OCI-LY7 (cell line): ENCODE measurements at regions not wholly inside any gene's neighbourhood (a gene's known extent, or its start where the extent isn't known, plus 50 kb on each side); places are given as distances from the start of the nearest gene placed in this dataset.

Source experiments
- BruUV-seq: library from RNA; stranded (reverse); fragments of 400-500 nt; replicated peaks from 2 replicates; lab custom pipeline; 2021; lab: Mats Ljungman, UMichigan
- CTCF ChIA-PET: fragments of 300-600 bp; sonication (Branson Sonifier 250); formaldehyde crosslinking; loops from one replicate; lab custom pipeline; 2022; ENCODE audit warnings: antibody characterized with exemption; ENCODE audit not compliant: unreplicated experiment; lab: Charles Lee
- POLR2A ChIA-PET: fragments of 300-600 bp; sonication (Branson Sonifier 250); formaldehyde crosslinking; loops from one replicate; lab custom pipeline; 2022; ENCODE audit warnings: antibody characterized with exemption; lab: Charles Lee
- DNase-seq: peaks from one replicate; pipeline ENCODE4 v3.0.0-alpha.2; 2015; ENCODE audit warnings: low spot score
- H2AFZ ChIP-seq: fragments of 200-600 bp; sonication (generic), shearing (Covaris generic); 2 replicates; pipeline ENCODE4 v1.6.1; 2014; ENCODE audit warnings: mild to moderate bottlenecking, antibody characterized with exemption, low read length, moderate library complexity
- H3K27ac ChIP-seq: fragments of 200-600 bp; sonication (generic); 2 replicates; pipeline ENCODE4 v1.5.1; 2014; ENCODE audit warnings: mixed run types, low read depth, mild to moderate bottlenecking, moderate library complexity, low read length, inconsistent platforms; ENCODE audit not compliant: poor library complexity, severe bottlenecking
- H3K36me3 ChIP-seq: fragments of 200-600 bp; sonication (generic); 2 replicates; pipeline ENCODE4 v1.6.1; 2014; ENCODE audit warnings: mild to moderate bottlenecking, antibody characterized with exemption, low read length, moderate library complexity, mixed read lengths; ENCODE audit not compliant: insufficient read depth
- H3K4me1 ChIP-seq: fragments of 200-600 bp; sonication (generic); 2 replicates; pipeline ENCODE4 v1.5.1; 2014; ENCODE audit warnings: mild to moderate bottlenecking, low read length; ENCODE audit not compliant: insufficient read depth, poor library complexity, severe bottlenecking
- H3K4me2 ChIP-seq: fragments of 200-600 bp; sonication (generic); 2 replicates; pipeline ENCODE4 v1.6.1; 2014; ENCODE audit warnings: mild to moderate bottlenecking, low read length
- H3K4me3 ChIP-seq: fragments of 200-600 bp; sonication (generic); 2 replicates; pipeline ENCODE4 v1.5.1; 2014; ENCODE audit warnings: mild to moderate bottlenecking, low read depth, low read length; ENCODE audit not compliant: poor library complexity, severe bottlenecking
- H3K79me2 ChIP-seq: fragments of 200-600 bp; sonication (generic); 2 replicates; pipeline ENCODE4 v1.6.1; 2016; ENCODE audit warnings: low read depth, mild to moderate bottlenecking, low read length, moderate library complexity, mixed read lengths; ENCODE audit not compliant: insufficient read depth
- H3K9me2 ChIP-seq: fragments of 200-600 bp; sonication (generic); 2 replicates; pipeline ENCODE4 v1.6.1; 2016; ENCODE audit warnings: mild to moderate bottlenecking, low read length, mixed read lengths; ENCODE audit not compliant: insufficient read depth
- H3K9me3 ChIP-seq: fragments of 200-600 bp; sonication (generic); 2 replicates; pipeline ENCODE4 v1.6.1; 2014; ENCODE audit warnings: mild to moderate bottlenecking, mixed run types, low read length, mixed read lengths
- H4K20me1 ChIP-seq: fragments of 200-600 bp; sonication (generic); 2 replicates; pipeline ENCODE4 v1.6.1; 2014; ENCODE audit warnings: mild to moderate bottlenecking, antibody characterized with exemption, low read length, moderate library complexity, mixed read lengths; ENCODE audit not compliant: insufficient read depth
- EZH2phosphoT487 ChIP-seq: fragments of 200-600 bp; sonication (generic); IDR thresholded peaks from 2 replicates; pipeline ENCODE4 v1.6.1; 2018; ENCODE audit warnings: low read depth, borderline replicate concordance, mild to moderate bottlenecking, mixed run types, antibody characterized with exemption, low read length, moderate library complexity, mixed read lengths
- intact Hi-C: fragments of 100-400 bp; cut with micrococcal nuclease; formaldehyde crosslinking; loops from one replicate; pipeline ENCODE4 v1.10.0; 2022; ENCODE audit not compliant: unreplicated experiment
- TF ChIP-seq, protein P1 (sequence below): fragments of 200-600 bp; sonication (generic); conservative IDR thresholded peaks from 2 replicates; pipeline ENCODE4 v1.5.1; 2014; ENCODE audit warnings: mild to moderate bottlenecking, antibody characterized with exemption, low read length, moderate library complexity, mixed read lengths

- BruUV-seq: no TSS peak
- Histone ChIP-seq H3K27ac (no peak overlapping the region), H3K9me3 (no peaks in the 10 kb centered on the region), H3K4me1 (peaks cover 6% of the 10 kb centered on the region), H2AFZ (peak overlapping the region; percentile 4; the same call in 1 of the 2 replicates), H3K9me2 (no peaks in the 10 kb centered on the region), H3K4me2 (no peak overlapping the region), H3K36me3 (no peaks in the 10 kb centered on the region), H4K20me1 (no peaks in the 10 kb centered on the region), H3K4me3 (no peak overlapping the region), H3K79me2 (no peaks in the 10 kb centered on the region)
- intact Hi-C loops: no loop called here
- POLR2A ChIA-PET: interaction anchor here (0.7 to 0.8 kb wide), 2 partner anchors 11 to 182 kb away, joined by 3 read pairs; no protein-coding TSS in a partner anchor
- CTCF ChIA-PET: no interaction called here
- TF ChIP-seq, protein P1, sequence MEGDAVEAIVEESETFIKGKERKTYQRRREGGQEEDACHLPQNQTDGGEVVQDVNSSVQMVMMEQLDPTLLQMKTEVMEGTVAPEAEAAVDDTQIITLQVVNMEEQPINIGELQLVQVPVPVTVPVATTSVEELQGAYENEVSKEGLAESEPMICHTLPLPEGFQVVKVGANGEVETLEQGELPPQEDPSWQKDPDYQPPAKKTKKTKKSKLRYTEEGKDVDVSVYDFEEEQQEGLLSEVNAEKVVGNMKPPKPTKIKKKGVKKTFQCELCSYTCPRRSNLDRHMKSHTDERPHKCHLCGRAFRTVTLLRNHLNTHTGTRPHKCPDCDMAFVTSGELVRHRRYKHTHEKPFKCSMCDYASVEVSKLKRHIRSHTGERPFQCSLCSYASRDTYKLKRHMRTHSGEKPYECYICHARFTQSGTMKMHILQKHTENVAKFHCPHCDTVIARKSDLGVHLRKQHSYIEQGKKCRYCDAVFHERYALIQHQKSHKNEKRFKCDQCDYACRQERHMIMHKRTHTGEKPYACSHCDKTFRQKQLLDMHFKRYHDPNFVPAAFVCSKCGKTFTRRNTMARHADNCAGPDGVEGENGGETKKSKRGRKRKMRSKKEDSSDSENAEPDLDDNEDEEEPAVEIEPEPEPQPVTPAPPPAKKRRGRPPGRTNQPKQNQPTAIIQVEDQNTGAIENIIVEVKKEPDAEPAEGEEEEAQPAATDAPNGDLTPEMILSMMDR: no peak
- no peak for TF ChIP-seq EZH2phosphoT487
- DNase-seq: no peak
Measured at GRCh38 chr10:88038268-88038667, 174.8 kb downstream of the PTEN start.

- Histone ChIP-seq H3K4me2 (no peak overlapping the region), H3K9me2 (no peaks in the 10 kb centered on the region), H3K4me1 (peaks cover 6% of the 10 kb centered on the region), H3K27ac (no peak overlapping the region), H3K4me3 (no peak overlapping the region), H3K79me2 (no peaks in the 10 kb centered on the region), H2AFZ (no peak overlapping the region), H3K9me3 (no peaks in the 10 kb centered on the region), H3K36me3 (no peaks in the 10 kb centered on the region), H4K20me1 (no peaks in the 10 kb centered on the region)
- no peak for TF ChIP-seq EZH2phosphoT487
- TF ChIP-seq, protein P1: no peak
- POLR2A ChIA-PET: interaction anchor here (0.9 to 1.4 kb wide), 3 partner anchors 8 to 34 kb away, joined by 3 to 5 read pairs (median 3); no protein-coding TSS in a partner anchor
- DNase-seq: no peak
- intact Hi-C loops: no loop called here
- CTCF ChIA-PET: no interaction called here
- BruUV-seq: no TSS peak
Measured at GRCh38 chr10:88039496-88040200, 176.2 kb downstream of the PTEN start.
